ENCODE measurements at regions not wholly inside any gene's neighbourhood (a gene's known extent, or its start where the extent isn't known, plus 50 kb on each side); places are given as distances from the start of the nearest gene placed in this dataset.
"Not testable (repeated sequence)": the region's sequence is repeated elsewhere in the genome, so short reads cannot be mapped to it uniquely, and the experiment has no call there.

DNA sequence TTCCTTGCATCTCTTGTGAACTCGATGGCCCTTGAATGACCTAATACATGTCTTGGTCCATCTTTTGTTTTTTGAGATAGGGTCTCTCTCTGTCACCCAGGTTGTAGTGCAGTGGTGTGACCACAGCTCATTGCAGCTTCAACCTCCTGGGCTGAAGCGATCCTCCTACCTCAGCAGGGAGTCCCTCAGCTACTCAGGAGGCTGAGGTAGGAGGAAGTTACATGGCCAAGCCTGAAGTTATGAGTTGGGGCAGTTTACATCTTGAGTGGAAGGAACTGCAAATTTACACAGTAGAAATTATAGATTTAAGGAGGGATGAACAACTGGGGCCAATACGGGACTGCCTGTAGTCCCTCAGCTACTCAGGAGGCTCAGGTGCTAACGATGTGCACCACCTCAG is 97.2 kb upstream of the METTL14 start:
- intact Hi-C loops (cut with DNase I) = no loop called here
- TF ChIP-seq, protein P1, sequence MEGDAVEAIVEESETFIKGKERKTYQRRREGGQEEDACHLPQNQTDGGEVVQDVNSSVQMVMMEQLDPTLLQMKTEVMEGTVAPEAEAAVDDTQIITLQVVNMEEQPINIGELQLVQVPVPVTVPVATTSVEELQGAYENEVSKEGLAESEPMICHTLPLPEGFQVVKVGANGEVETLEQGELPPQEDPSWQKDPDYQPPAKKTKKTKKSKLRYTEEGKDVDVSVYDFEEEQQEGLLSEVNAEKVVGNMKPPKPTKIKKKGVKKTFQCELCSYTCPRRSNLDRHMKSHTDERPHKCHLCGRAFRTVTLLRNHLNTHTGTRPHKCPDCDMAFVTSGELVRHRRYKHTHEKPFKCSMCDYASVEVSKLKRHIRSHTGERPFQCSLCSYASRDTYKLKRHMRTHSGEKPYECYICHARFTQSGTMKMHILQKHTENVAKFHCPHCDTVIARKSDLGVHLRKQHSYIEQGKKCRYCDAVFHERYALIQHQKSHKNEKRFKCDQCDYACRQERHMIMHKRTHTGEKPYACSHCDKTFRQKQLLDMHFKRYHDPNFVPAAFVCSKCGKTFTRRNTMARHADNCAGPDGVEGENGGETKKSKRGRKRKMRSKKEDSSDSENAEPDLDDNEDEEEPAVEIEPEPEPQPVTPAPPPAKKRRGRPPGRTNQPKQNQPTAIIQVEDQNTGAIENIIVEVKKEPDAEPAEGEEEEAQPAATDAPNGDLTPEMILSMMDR (IDR thresholded peaks at IDR 0.05) = no peak

DNA sequence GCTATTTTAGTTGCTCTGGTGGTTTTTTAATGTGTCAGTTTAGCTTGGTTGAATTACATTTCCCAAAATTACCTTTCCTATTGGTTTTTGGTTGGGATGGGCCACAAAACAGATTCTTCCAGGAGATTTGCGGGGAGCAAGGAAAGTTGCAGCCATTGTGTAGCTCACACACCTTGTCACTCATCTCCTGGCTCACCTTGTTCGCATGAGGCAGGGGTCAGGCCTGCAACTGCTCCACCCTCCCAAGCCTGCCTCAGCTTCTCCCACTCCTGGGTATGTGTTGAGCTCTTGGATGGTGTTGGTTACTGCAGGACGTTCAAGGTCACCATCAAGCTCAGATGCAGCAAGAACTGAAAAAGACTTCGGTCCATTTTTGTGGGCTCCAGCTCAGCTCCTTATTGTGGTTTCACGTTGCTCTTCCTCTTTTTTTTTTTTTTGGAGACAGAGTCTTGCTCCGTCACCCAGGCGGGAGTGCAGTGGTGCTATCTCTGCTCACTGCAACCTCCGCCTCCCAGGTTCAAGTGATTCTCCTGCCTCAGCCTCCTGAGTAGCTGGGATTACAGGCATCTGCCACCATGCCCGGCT is 95.6 kb upstream of the METTL14 start:
- intact Hi-C loops (cut with DNase I) = no loop called here
- Histone ChIP-seq H3K36me3 (no peaks in the 10 kb centered on the region), H3K4me3 (no peak overlapping the region), H3K4me1 (peaks cover 10% of the 10 kb centered on the region), H3K27ac (no peak overlapping the region), H3K27me3 (ENCODE audit: low read depth) (no peaks in the 10 kb centered on the region), H3K9me3 (no peaks in the 10 kb centered on the region)
- ATAC-seq = no peak
- DNase-seq = no peak
- TF ChIP-seq, protein P1 (IDR thresholded peaks at IDR 0.05) = no peak

More for the DNA sequence above, 97.2 kb upstream of the METTL14 start:
- ATAC-seq (no peak), DNase-seq (no peak)
- no peak overlapping the region for H3K27ac ChIP-seq
- no peak overlapping the region for H3K4me3 ChIP-seq
- no peaks in the 10 kb centered on the region for H3K27me3 ChIP-seq (ENCODE audit: low read depth)
- peaks cover 10% of the 10 kb centered on the region for H3K4me1 ChIP-seq
- H3K36me3 ChIP-seq = no peaks in the 10 kb centered on the region
- no peaks in the 10 kb centered on the region for H3K9me3 ChIP-seq

DNA sequence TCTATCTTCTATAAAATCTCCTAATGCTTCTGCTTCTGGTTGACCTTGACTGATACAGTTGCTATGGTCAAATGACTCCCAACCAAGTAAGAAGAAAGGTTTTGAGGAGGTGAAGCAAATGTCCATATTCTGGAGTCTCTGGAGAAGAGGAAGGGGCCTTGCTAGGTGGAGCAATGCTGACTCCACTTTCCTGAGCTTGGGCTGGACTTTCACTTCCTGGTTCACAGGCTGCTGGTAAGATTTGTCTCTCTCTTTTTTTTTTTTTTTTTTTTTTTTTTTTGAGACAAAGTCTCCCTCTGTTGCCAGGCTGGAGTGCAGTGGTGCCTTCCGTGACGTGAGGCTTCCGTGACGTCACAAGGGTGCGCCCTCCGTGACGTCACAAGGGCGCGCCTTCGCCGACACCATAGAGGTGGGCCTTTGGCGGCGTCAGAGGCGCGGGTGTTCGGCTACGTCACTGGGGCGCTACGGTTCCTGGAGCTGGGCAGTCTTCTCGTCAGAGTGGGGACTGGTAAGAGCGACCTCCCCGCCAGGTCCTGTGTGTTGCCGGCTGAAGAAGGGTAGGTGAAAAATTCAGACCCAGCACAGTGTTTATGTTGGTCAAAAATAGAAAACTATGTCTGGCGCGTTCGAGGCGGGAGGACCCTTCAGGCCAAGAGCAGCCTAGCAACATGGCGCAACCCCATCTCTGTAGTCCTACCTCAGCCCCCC is 93.7 kb upstream of the METTL14 start:
- H3K4me1 ChIP-seq; H3K36me3 ChIP-seq; intact Hi-C loops (cut with DNase I); H3K27me3 ChIP-seq (ENCODE audit: low read depth); H3K9me3 ChIP-seq: not testable (repeated sequence)
- peak; percentile 99 for ATAC-seq
- Histone ChIP-seq H3K4me3 (peak overlapping the region; percentile 58), H3K27ac (peak overlapping the region; percentile 85)
- DNase-seq = peak; percentile 94

DNA sequence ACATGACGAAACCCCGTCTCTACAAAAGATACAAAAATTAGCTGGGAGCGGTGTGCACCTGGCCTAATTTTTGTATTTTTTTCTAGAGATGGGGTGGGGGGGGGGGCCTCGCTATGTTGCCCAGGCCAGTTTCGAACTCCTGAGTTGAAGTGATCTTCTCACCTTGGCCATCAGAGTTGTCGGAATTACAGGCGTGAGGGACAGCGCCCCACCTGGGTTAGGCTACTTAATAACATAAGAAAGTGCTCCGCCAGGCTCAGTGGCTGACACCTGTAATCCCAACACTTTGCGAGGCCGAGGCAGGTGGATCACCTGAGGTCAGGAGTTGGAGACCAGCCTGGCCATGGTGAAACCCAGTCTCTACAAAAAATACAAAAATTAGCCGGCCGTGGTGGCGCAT is 92.9 kb upstream of the METTL14 start:
- H3K27me3 ChIP-seq (ENCODE audit: low read depth); ATAC-seq; H3K36me3 ChIP-seq; H3K9me3 ChIP-seq; DNase-seq; intact Hi-C loops (cut with DNase I); H3K4me1 ChIP-seq: not testable (repeated sequence)
- H3K27ac ChIP-seq = peak overlapping the region; percentile 85
- peak overlapping the region; percentile 58 for H3K4me3 ChIP-seq

DNA sequence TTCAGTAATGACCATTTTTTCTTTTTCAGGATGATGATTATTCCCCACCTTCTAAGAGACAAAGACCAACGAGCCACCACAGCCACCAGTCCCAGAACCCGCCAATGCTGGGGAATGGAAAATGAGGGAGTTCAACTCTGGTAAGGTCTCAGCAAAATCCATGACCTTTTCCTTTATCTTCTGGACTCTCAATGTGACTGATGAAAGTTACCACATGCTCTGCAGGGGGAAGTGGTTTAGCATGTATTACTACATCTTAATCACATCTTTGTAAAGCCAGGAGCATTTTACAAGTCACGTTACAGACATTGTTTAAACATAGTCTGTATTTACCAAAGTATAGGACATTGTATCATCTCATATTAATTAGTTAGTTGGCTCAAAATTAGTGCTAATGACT is 89.3 kb upstream of the METTL14 start:
- H3K9me3 ChIP-seq; H3K27ac ChIP-seq; H3K4me1 ChIP-seq; H3K27me3 ChIP-seq (ENCODE audit: low read depth); DNase-seq; H3K4me3 ChIP-seq; ATAC-seq; intact Hi-C loops (cut with DNase I): not testable (repeated sequence)
- H3K36me3 ChIP-seq = peaks cover 14% of the 10 kb centered on the region

DNA sequence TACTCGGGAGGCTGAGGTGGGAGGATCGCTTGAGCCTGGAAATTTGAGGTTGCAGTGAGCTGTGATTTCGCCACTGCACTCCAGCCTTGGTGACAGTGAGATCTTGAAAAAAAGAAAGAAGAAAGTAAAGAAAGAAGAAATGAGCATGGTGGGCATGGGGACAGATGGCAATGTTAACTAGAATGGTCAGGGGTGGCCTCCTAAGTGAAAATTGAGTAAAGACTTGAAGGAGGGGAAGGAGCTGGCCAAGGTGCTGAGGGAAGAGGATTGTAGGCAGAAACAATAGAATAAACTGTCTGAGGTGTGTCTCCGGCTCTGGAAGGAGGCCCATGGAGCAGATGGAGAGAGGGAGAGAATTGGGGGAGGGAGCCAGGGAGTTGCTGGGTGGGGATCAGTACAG is 60.1 kb upstream of the METTL14 start:
- DNase-seq; H3K27me3 ChIP-seq (ENCODE audit: low read depth); H3K36me3 ChIP-seq; ATAC-seq; H3K4me3 ChIP-seq; H3K27ac ChIP-seq; H3K4me1 ChIP-seq; H3K9me3 ChIP-seq; intact Hi-C loops (cut with DNase I): not testable (repeated sequence)

DNA sequence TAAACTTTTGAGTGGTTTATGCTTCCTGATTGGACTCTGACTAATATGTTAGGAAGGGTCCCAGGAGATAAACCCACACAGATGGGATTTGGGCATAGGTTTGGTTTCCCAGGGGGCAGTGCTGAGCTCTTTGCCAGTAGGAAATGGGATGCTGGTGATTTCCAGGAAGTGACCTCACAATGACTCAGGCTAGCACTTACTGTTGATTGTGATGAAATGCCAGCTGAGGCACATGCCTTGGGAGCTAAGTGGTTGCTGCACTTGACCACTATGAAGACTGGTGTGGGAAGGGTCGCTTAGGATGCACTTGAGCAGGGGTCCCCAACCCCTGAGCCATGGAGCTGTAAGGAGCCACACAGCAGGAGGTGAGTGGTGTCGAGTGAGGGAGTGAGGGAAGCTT is 55.5 kb upstream of the METTL14 start:
- H3K4me3 ChIP-seq; DNase-seq; H3K27ac ChIP-seq; intact Hi-C loops (cut with DNase I); H3K27me3 ChIP-seq (ENCODE audit: low read depth); H3K9me3 ChIP-seq; H3K4me1 ChIP-seq; ATAC-seq: not testable (repeated sequence)
- H3K36me3 ChIP-seq = peaks cover 30% of the 10 kb centered on the region

DNA sequence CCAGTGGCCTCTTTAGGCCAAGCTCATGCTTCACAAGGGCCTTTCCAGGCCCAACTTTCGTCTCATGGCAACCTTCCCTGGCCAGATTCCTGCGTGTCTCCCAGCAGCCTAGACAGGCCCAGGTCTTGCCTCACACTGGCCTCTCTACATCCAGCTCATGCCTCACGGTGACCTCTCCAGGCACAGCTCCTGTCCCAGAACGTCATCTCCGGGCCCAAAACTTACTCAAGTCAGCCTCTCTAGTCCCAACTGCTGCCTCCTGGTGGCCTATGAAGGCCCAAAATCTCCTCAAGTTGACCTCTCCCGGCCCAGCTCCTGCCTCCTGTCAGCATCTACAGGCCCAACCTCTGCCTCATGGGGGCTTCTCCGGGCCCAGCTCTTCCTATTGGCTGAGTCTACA is 54.3 kb upstream of the METTL14 start:
- DNase-seq; H3K4me3 ChIP-seq; H3K4me1 ChIP-seq; intact Hi-C loops (cut with DNase I); H3K27me3 ChIP-seq (ENCODE audit: low read depth); H3K9me3 ChIP-seq; ATAC-seq; H3K27ac ChIP-seq: not testable (repeated sequence)
- peaks cover 30% of the 10 kb centered on the region for H3K36me3 ChIP-seq

DNA sequence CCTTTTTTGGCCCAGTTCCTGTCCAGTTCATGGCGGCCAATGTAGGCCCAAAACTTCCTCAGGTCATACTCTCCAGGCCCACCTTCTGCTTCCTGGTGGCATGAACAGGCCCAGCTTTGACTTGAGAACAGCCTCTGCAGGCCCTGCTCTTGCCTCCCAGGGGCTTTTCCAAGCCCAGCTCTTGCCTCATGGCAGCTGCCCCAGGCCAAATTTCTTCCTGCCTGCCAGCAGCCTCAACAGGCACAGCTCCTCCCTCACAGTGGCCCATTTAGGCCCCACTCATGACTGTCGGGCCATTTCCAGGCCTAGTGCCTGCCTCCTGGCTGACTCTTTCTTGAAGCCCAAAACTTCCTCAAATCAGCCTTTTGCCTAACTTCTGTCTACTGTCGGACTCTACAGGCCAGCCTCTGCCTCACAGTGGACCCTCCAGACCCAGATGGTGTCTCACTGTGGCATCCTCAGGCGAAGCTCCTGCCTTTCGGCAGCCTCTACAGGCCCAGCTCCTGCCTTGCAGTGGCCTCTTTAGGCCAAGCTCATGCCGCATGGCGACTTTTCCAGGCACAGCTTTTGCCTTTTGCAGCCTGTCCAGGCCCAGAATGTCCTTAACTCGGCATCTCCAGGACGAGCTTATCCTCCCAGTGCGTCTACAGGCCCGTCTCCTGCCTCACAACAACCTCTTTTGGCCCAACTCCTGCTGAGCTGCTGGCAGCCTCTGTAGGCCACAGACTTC is 53.7 kb upstream of the METTL14 start:
- H3K9me3 ChIP-seq; H3K4me1 ChIP-seq; H3K27ac ChIP-seq; H3K4me3 ChIP-seq; intact Hi-C loops (cut with DNase I); DNase-seq; ATAC-seq; H3K27me3 ChIP-seq (ENCODE audit: low read depth): not testable (repeated sequence)
- peaks cover 30% of the 10 kb centered on the region for H3K36me3 ChIP-seq

DNA sequence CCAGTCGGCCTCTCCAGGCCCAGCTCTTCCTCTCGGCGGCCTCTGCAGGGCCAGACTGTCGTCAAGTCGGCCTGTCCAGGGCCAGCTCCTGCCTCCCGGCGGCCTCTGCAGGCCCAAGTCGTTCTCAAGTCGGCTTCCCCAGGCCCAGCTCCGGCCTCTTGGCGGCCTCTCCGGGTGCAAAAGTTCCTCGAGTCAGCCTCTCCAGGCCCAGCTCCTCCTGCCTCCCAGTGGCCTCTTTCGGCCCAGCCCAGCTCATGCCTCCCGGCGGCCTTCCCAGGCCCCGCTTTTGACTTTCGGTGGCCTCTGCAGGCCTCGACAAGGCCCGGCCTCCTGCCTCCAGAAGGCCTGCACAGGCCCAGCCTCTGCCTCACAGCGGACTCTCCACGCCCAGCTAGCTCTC is 51.7 kb upstream of the METTL14 start:
- H3K4me1 ChIP-seq; H3K27ac ChIP-seq; H3K27me3 ChIP-seq (ENCODE audit: low read depth); H3K9me3 ChIP-seq; intact Hi-C loops (cut with DNase I); ATAC-seq; DNase-seq; H3K4me3 ChIP-seq: not testable (repeated sequence)
- H3K36me3 ChIP-seq = peaks cover 30% of the 10 kb centered on the region

DNA sequence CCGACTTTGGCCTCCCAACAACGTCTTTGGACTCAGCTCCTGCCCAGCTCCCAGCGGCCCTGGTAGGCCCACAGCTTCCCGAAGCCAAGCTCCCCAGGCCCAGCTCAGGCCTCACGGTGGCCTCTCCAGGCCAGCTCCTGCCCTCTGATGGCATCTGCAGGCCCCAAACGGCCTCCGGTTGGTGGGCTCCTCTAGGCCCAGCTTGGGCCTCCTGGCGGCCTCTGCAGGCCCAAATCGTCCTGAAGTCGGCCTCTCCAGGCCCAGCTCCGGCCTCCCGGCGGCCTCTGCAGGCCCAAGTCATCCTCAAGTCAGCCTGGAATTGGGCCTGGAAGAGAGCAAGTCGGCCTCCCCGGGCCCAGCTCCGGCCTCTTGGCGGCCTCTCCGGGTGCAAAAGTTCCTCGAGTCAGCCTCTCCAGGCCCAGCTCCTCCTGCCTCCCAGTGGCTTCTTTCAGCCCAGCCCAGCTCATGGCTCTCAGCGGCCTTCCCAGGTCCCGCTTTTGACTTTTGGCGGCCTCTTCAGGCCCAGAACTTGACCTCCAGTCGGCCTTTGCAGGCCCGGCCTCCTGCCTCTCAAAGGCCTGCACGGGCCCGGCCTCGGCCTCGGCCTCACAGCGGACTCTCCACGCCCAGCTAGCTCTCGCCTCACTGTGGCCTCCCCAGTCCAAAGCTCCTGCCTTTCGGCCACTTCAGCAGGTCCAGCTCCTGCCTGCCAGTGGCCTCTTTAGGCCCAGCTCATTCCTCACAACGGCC is 50.9 kb upstream of the METTL14 start:
- H3K27me3 ChIP-seq (ENCODE audit: low read depth); ATAC-seq; H3K9me3 ChIP-seq; H3K27ac ChIP-seq; intact Hi-C loops (cut with DNase I); H3K4me3 ChIP-seq; H3K4me1 ChIP-seq; DNase-seq: not testable (repeated sequence)
- H3K36me3 ChIP-seq = peaks cover 30% of the 10 kb centered on the region

All from lower lobe of right lung (tissue), 2 donors.